ENCODE measurements at regions not wholly inside any gene's neighbourhood (a gene's known extent, or its start where the extent isn't known, plus 50 kb on each side); places are given as distances from the start of the nearest gene placed in this dataset.

DNA sequence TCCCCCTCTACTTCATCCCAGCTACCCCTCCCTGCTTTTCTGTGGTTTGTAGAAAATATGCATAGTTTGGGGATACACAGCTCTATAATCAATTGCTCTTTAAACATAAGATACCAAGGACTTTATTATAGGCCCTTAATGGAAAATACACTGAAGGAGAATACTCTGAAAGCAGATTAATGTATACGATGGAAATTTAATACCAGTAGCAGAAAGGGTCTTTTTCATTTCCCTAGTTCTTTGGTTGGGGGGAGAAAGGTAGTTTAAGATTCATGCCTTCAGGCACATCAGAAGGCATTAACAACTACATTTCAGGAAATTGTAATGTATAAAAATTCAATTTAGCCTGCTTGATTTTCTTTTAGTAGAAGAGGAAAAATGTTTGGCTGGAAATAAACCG is 452.9 kb upstream of the ZNF608 start:
- no peaks in the 10 kb centered on the region for H3K4me1 ChIP-seq (ENCODE audit: control insufficient read depth, insufficient read depth, low read length)
- ChIA-PET POLR2A (no interaction called here), CTCF (interaction anchor here (0.7 kb wide), 1 partner anchor 248 kb away, joined by 4 read pairs; no protein-coding TSS in a partner anchor), SMC1A (ENCODE audit: uncharacterized antibody, unreplicated experiment) (interaction anchor here (0.6 to 3.1 kb wide), 4 partner anchors 10 to 278 kb away, joined by 3 to 14 read pairs (median 4); no protein-coding TSS in a partner anchor), RAD21 (ENCODE audit: unreplicated experiment) (interaction anchor here (1.2 to 1.3 kb wide), 2 partner anchors 13 to 278 kb away, joined by 4 read pairs; no protein-coding TSS in a partner anchor)
- H3K79me2 ChIP-seq (ENCODE audit: control insufficient read depth, insufficient read depth, low read length), result no peaks in the 10 kb centered on the region
- ATAC-seq, result no peak
- no peak overlapping the region for H3K4me2 ChIP-seq (ENCODE audit: control insufficient read depth, insufficient read depth)
- H4K20me1 ChIP-seq (ENCODE audit: control insufficient read depth, insufficient read depth), result no peaks in the 10 kb centered on the region
- in situ Hi-C loops (cut with MboI), result no loop called here
- H3K36me3 ChIP-seq (ENCODE audit: control insufficient read depth in 2 of 2, insufficient read depth in 2 of 2, low read length in 1 of 2), result no peaks in the 10 kb centered on the region
- 15% methylated on average over 2 of the region's 2 CpGs for WGBS (ENCODE audit: insufficient coverage, insufficient replicate concordance, low lambda C conversion rate, missing lambda C conversion rate)
- no peak overlapping the region for H3K4me3 ChIP-seq
- TF ChIP-seq, protein P1, sequence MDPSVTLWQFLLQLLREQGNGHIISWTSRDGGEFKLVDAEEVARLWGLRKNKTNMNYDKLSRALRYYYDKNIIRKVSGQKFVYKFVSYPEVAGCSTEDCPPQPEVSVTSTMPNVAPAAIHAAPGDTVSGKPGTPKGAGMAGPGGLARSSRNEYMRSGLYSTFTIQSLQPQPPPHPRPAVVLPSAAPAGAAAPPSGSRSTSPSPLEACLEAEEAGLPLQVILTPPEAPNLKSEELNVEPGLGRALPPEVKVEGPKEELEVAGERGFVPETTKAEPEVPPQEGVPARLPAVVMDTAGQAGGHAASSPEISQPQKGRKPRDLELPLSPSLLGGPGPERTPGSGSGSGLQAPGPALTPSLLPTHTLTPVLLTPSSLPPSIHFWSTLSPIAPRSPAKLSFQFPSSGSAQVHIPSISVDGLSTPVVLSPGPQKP (IDR thresholded peaks at IDR 0.05; ENCODE audit: low read depth, low read length), result no peak
- TF ChIP-seq, protein P2, sequence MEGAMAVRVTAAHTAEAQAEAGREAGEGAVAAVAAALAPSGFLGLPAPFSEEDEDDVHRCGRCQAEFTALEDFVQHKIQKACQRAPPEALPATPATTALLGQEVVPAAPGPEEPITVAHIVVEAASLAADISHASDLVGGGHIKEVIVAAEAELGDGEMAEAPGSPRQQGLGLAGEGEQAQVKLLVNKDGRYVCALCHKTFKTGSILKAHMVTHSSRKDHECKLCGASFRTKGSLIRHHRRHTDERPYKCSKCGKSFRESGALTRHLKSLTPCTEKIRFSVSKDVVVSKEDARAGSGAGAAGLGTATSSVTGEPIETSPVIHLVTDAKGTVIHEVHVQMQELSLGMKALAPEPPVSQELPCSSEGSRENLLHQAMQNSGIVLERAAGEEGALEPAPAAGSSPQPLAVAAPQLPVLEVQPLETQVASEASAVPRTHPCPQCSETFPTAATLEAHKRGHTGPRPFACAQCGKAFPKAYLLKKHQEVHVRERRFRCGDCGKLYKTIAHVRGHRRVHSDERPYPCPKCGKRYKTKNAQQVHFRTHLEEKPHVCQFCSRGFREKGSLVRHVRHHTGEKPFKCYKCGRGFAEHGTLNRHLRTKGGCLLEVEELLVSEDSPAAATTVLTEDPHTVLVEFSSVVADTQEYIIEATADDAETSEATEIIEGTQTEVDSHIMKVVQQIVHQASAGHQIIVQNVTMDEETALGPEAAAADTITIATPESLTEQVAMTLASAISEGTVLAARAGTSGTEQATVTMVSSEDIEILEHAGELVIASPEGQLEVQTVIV (IDR thresholded peaks at IDR 0.05; ENCODE audit: borderline replicate concordance, partially characterized antibody), result no peak
- TF ChIP-seq, protein P3, sequence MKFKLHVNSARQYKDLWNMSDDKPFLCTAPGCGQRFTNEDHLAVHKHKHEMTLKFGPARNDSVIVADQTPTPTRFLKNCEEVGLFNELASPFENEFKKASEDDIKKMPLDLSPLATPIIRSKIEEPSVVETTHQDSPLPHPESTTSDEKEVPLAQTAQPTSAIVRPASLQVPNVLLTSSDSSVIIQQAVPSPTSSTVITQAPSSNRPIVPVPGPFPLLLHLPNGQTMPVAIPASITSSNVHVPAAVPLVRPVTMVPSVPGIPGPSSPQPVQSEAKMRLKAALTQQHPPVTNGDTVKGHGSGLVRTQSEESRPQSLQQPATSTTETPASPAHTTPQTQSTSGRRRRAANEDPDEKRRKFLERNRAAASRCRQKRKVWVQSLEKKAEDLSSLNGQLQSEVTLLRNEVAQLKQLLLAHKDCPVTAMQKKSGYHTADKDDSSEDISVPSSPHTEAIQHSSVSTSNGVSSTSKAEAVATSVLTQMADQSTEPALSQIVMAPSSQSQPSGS (IDR thresholded peaks at IDR 0.05; ENCODE audit: low read length), result no peak
- TF ChIP-seq, protein P4, sequence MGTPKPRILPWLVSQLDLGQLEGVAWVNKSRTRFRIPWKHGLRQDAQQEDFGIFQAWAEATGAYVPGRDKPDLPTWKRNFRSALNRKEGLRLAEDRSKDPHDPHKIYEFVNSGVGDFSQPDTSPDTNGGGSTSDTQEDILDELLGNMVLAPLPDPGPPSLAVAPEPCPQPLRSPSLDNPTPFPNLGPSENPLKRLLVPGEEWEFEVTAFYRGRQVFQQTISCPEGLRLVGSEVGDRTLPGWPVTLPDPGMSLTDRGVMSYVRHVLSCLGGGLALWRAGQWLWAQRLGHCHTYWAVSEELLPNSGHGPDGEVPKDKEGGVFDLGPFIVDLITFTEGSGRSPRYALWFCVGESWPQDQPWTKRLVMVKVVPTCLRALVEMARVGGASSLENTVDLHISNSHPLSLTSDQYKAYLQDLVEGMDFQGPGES (IDR thresholded peaks at IDR 0.05), result no peak
- no peak for TF ChIP-seq NBN (IDR thresholded peaks at IDR 0.05)
- peaks cover under 1% of the 10 kb centered on the region; the same call in 1 of the 3 replicates for H3K9me3 ChIP-seq (replicated peaks; ENCODE audit: control insufficient read depth, insufficient read depth, low read length)
- no peaks in the 10 kb centered on the region for H3K27me3 ChIP-seq (replicated peaks in 1 of 2; ENCODE audit: control insufficient read depth in 2 of 2, insufficient read depth in 2 of 2, low read length in 1 of 2)
- intact Hi-C loops (cut with micrococcal nuclease; ENCODE audit: unreplicated experiment), result no loop called here
- no peak overlapping the region for H3K9ac ChIP-seq (ENCODE audit: control insufficient read depth, insufficient read depth, low read length)
- no peak for FAIRE-seq
- H3K27ac ChIP-seq (ENCODE audit: control insufficient read depth, insufficient read depth), result no peak overlapping the region
- no TSS peak for BruUV-seq (replicated peaks)
- DNase-seq (ENCODE audit: low read depth, low spot score), result no peak
- no peak overlapping the region for H2AFZ ChIP-seq (ENCODE audit: control insufficient read depth, low read depth, low read length)

Data from GM12878 (cell line).